Fibroblast of pulmonary artery (primary cell): ENCODE measurements at regions not wholly inside any gene's neighbourhood (a gene's known extent, or its start where the extent isn't known, plus 50 kb on each side); places are given as distances from the start of the nearest gene placed in this dataset.
A peak's percentile ranks its signal among the peaks of the same experiment; 100 is the strongest.

Experiments
- DNase-seq: peaks from one replicate; pipeline ENCODE4 v3.0.0-alpha.2; 2010; ENCODE audit warnings: low read depth
- H3K4me3 ChIP-seq: replicated peaks from 2 replicates; pipeline ENCODE4 v1.5.1; 2011; ENCODE audit warnings: low read depth, mild to moderate bottlenecking, control low read depth, low read length, moderate library complexity
- CTCF ChIP-seq: IDR thresholded peaks from 2 replicates; pipeline ENCODE4 v1.5.1; 2011; ENCODE audit warnings: mild to moderate bottlenecking, control low read depth, low read length, inconsistent platforms; ENCODE audit errors: missing control alignments

- DNase-seq, result no peak
- no peak overlapping the region for H3K4me3 ChIP-seq
- no peak for TF ChIP-seq CTCF
Measured at GRCh38 chr5:167649471-167649870, 642.0 kb upstream of the WWC1 start.

GRCh38 chr5:167652690-167653089, 638.8 kb upstream of the WWC1 start:
- DNase-seq, result no peak
- H3K4me3 ChIP-seq, result no peak overlapping the region
- no peak for TF ChIP-seq CTCF

- no peak for TF ChIP-seq CTCF
- peak; percentile 45 for DNase-seq
- H3K4me3 ChIP-seq, result no peak overlapping the region
Measured at GRCh38 chr5:167653645-167654106, 637.8 kb upstream of the WWC1 start.

GRCh38 chr5:167657016-167657415, 634.4 kb upstream of the WWC1 start:
- no peak overlapping the region for H3K4me3 ChIP-seq
- no peak for DNase-seq
- TF ChIP-seq CTCF, result no peak

- no peak overlapping the region for H3K4me3 ChIP-seq
- TF ChIP-seq CTCF, result no peak
- DNase-seq, result no peak
Measured at GRCh38 chr5:167658889-167659288, 632.6 kb upstream of the WWC1 start.

GRCh38 chr5:167661605-167662004, 629.8 kb upstream of the WWC1 start:
- no peak for TF ChIP-seq CTCF

GRCh38 chr5:167664222-167664804, 627.1 kb upstream of the WWC1 start:
- no peak for TF ChIP-seq CTCF
- H3K4me3 ChIP-seq, result no peak overlapping the region
- no peak for DNase-seq

More at GRCh38 chr5:167661605-167662004, 629.8 kb upstream of the WWC1 start:
- no peak overlapping the region for H3K4me3 ChIP-seq
- no peak for DNase-seq
